Upper lobe of left lung (tissue), 6 donors: ENCODE measurements at regions not wholly inside any gene's neighbourhood (a gene's known extent, or its start where the extent isn't known, plus 50 kb on each side); places are given as distances from the start of the nearest gene placed in this dataset.

Experiments used
- ATAC-seq, 2 donors: fragments of 200-7000 bp; cut with Tn5 transposase; one replicate each; pipeline ENCODE4 v1.9.1; 2022; ENCODE audit warnings: mild to moderate bottlenecking in 2 of 2, moderate library complexity in 2 of 2; ENCODE audit not compliant: low FRiP score in 2 of 2
- DNase-seq, 2 donors: peaks; one replicate each; pipeline ENCODE4 v3.0.0-alpha.2; 2019 to 2020
- H3K27ac ChIP-seq, 4 donors: fragments of 200-600 bp; sonication (generic); one replicate each; pipeline ENCODE4 v1.5.1; 2016 to 2019
- H3K27me3 ChIP-seq, 4 donors: fragments of 200-600 bp; sonication (generic); one replicate each; pipeline ENCODE4 v1.5.1; 2017 to 2019
- H3K36me3 ChIP-seq, 4 donors: fragments of 200-600 bp; sonication (generic); one replicate each; pipeline ENCODE4 v1.5.1; 2016 to 2019
- H3K4me1 ChIP-seq, 4 donors: fragments of 200-600 bp; sonication (generic); one replicate each; pipeline ENCODE4 v1.5.1; 2018 to 2019
- H3K4me3 ChIP-seq, 4 donors: fragments of 200-600 bp; sonication (generic); one replicate each; pipeline ENCODE4 v1.5.1; 2017 to 2019; ENCODE audit warnings: mild to moderate bottlenecking in 2 of 4, moderate library complexity in 1 of 4
- H3K9me3 ChIP-seq, 4 donors: fragments of 200-600 bp; sonication (generic); one replicate each; pipeline ENCODE4 v1.5.1; 2018 to 2019
- CTCF ChIP-seq, 6 experiments: fragments of 450-650 bp in 4 of 6; fragments of 200-600 bp in 2 of 6; sonication (generic) in 2 of 6; IDR thresholded peaks; one replicate each; pipeline ENCODE4 v1.5.1; 2016 to 2019; ENCODE audit warnings: antibody characterized with exemption in 6 of 6
- EP300 ChIP-seq, 4 donors: sonication (generic); formaldehyde crosslinking; IDR thresholded peaks; one replicate each; pipeline ENCODE4 v1.5.1; 2017; ENCODE audit warnings: antibody characterized with exemption in 4 of 4, control low read depth in 2 of 4
- POLR2A ChIP-seq, 4 donors: fragments of 450-650 bp; IDR thresholded peaks; one replicate each; pipeline ENCODE4 v1.5.1; 2016 to 2017; ENCODE audit warnings: antibody characterized with exemption in 4 of 4, mild to moderate bottlenecking in 2 of 4
- POLR2AphosphoS5 ChIP-seq, 2 donors: sonication (generic); formaldehyde crosslinking; IDR thresholded peaks; one replicate each; pipeline ENCODE4 v1.5.1; 2017; ENCODE audit warnings: antibody characterized with exemption in 2 of 2
- WGBS, 2 donors: methylation state at CpG; one replicate each; pipeline ENCODE4 v1.1.5; 2017 to 2018; 5-methylcytosine and 5-hydroxymethylcytosine counted together
- donor health status: DM: no; HTN: no; CAD: no; lungs with moderate emphysema.
- donor health status: DM: no; HTN: yes; CAD: no; lungs with severe emphysema.

GRCh38 chr4:129783596-129783995 is 687.6 kb downstream of the C4orf33 start:
- TF ChIP-seq CTCF (IDR thresholded peaks at IDR 0.05) = no peak
- TF ChIP-seq EP300 (IDR thresholded peaks at IDR 0.05) = no peak
- TF ChIP-seq POLR2A (IDR thresholded peaks at IDR 0.05) = no peak
- TF ChIP-seq POLR2AphosphoS5 (IDR thresholded peaks at IDR 0.05) = no peak
- no peaks in the 10 kb centered on the region for H3K9me3 ChIP-seq
- DNase-seq (no peak), ATAC-seq (no peak)
- no peaks in the 10 kb centered on the region for H3K4me1 ChIP-seq
- no peak overlapping the region for H3K27ac ChIP-seq
- 90 to 92% methylated on average over 5 of the region's 5 CpGs for WGBS, 2 donors
- H3K4me3 ChIP-seq = no peak overlapping the region
- H3K27me3 ChIP-seq = no peaks in the 10 kb centered on the region
- H3K36me3 ChIP-seq = no peaks in the 10 kb centered on the region

- no peak for DNase-seq
- no peaks in the 10 kb centered on the region for H3K36me3 ChIP-seq
- H3K27me3 ChIP-seq = no peaks in the 10 kb centered on the region
- TF ChIP-seq EP300 (IDR thresholded peaks at IDR 0.05) = no peak
- H3K27ac ChIP-seq = no peak overlapping the region
- 88 to 89% methylated on average over 3 of the region's 3 CpGs for WGBS, 2 donors
- no peak for ATAC-seq
- no peaks in the 10 kb centered on the region for H3K9me3 ChIP-seq
- H3K4me3 ChIP-seq = no peak overlapping the region
- H3K4me1 ChIP-seq = no peaks in the 10 kb centered on the region
Measured at GRCh38 chr4:129788486-129788885, 692.5 kb downstream of the C4orf33 start.

- TF ChIP-seq CTCF (IDR thresholded peaks at IDR 0.05) = no peak
- TF ChIP-seq POLR2AphosphoS5 (IDR thresholded peaks at IDR 0.05) = no peak
- no peak for TF ChIP-seq POLR2A (IDR thresholded peaks at IDR 0.05)
- no peak for TF ChIP-seq EP300 (IDR thresholded peaks at IDR 0.05)
- Histone ChIP-seq H3K27me3 (no peaks in the 10 kb centered on the region), H3K36me3 (no peaks in the 10 kb centered on the region), H3K4me3 (no peak overlapping the region), H3K27ac (no peak overlapping the region), H3K9me3 (no peaks in the 10 kb centered on the region), H3K4me1 (no peaks in the 10 kb centered on the region)
- whole genome bisulfite sequencing, 2 donors = 55 to 65% methylated on average over 5 of the region's 5 CpGs
- DNase-seq (no peak), ATAC-seq (no peak)
Measured at GRCh38 chr4:129804461-129804981, 708.6 kb downstream of the C4orf33 start.

GRCh38 chr4:129806986-129807385 is 711.0 kb downstream of the C4orf33 start:
- Histone ChIP-seq H3K4me3 (no peak overlapping the region), H3K4me1 (no peaks in the 10 kb centered on the region), H3K9me3 (no peaks in the 10 kb centered on the region), H3K27me3 (no peaks in the 10 kb centered on the region), H3K27ac (no peak overlapping the region), H3K36me3 (no peaks in the 10 kb centered on the region)
- no peak for TF ChIP-seq EP300 (IDR thresholded peaks at IDR 0.05)
- TF ChIP-seq POLR2AphosphoS5 (IDR thresholded peaks at IDR 0.05) = no peak
- no peak for TF ChIP-seq CTCF (IDR thresholded peaks at IDR 0.05)
- no peak for TF ChIP-seq POLR2A (IDR thresholded peaks at IDR 0.05)
- ATAC-seq = no peak
- DNase-seq = no peak

GRCh38 chr4:129808242-129808641 is 712.3 kb downstream of the C4orf33 start:
- 77 to 86% methylated on average over 1 of the region's 1 CpG for WGBS, 2 donors
- no peaks in the 10 kb centered on the region for H3K4me1 ChIP-seq
- no peak for TF ChIP-seq POLR2A (IDR thresholded peaks at IDR 0.05)
- TF ChIP-seq EP300 (IDR thresholded peaks at IDR 0.05) = no peak
- no peak for TF ChIP-seq POLR2AphosphoS5 (IDR thresholded peaks at IDR 0.05)
- no peak for TF ChIP-seq CTCF (IDR thresholded peaks at IDR 0.05)
- ATAC-seq (no peak), DNase-seq (no peak)
- H3K9me3 ChIP-seq = no peaks in the 10 kb centered on the region
- no peak overlapping the region for H3K4me3 ChIP-seq
- H3K27me3 ChIP-seq = no peaks in the 10 kb centered on the region
- H3K27ac ChIP-seq = no peak overlapping the region
- no peaks in the 10 kb centered on the region for H3K36me3 ChIP-seq
